AG04450 (cell line): ENCODE measurements at regions not wholly inside any gene's neighbourhood (a gene's known extent, or its start where the extent isn't known, plus 50 kb on each side); places are given as distances from the start of the nearest gene placed in this dataset.

Experiments
- CTCF ChIA-PET: fragments of 300-600, 350-600 bp; formaldehyde crosslinking; extraction: SDS; loops from one replicate; lab custom pipeline; 2022; ENCODE audit warnings: antibody characterized with exemption, inconsistent platforms; lab: Charles Lee
- POLR2A ChIA-PET: fragments of 350-600 bp; formaldehyde crosslinking; extraction: SDS; loops from one replicate; lab custom pipeline; 2021; ENCODE audit warnings: antibody characterized with exemption, inconsistent platforms; lab: Yijun Ruan, JAX
- DNase-seq: peaks from one replicate; pipeline ENCODE4 v3.0.0-alpha.2; 2011; ENCODE audit warnings: low read depth, low spot score
- H3K27ac ChIP-seq: one replicate; pipeline ENCODE4 v1.5.1; 2012; ENCODE audit warnings: low read depth, low read length, control low read depth
- H3K27me3 ChIP-seq: one replicate; pipeline ENCODE4 v1.6.0; 2012; ENCODE audit warnings: low read length; ENCODE audit not compliant: control insufficient read depth, insufficient read depth
- H3K4me3 ChIP-seq: 2 replicates; pipeline ENCODE4 v1.5.1; 2011; ENCODE audit warnings: mild to moderate bottlenecking, low read depth, low read length, control low read depth
- H3K9me3 ChIP-seq: 2 replicates; pipeline ENCODE4 v1.5.1; 2012; ENCODE audit warnings: low read length; ENCODE audit not compliant: control insufficient read depth, insufficient read depth
- TF ChIP-seq, protein P1 (sequence below): IDR thresholded peaks from 2 replicates; pipeline ENCODE4 v1.5.1; 2011; ENCODE audit warnings: low read depth, low read length, control low read depth, inconsistent platforms

DNA sequence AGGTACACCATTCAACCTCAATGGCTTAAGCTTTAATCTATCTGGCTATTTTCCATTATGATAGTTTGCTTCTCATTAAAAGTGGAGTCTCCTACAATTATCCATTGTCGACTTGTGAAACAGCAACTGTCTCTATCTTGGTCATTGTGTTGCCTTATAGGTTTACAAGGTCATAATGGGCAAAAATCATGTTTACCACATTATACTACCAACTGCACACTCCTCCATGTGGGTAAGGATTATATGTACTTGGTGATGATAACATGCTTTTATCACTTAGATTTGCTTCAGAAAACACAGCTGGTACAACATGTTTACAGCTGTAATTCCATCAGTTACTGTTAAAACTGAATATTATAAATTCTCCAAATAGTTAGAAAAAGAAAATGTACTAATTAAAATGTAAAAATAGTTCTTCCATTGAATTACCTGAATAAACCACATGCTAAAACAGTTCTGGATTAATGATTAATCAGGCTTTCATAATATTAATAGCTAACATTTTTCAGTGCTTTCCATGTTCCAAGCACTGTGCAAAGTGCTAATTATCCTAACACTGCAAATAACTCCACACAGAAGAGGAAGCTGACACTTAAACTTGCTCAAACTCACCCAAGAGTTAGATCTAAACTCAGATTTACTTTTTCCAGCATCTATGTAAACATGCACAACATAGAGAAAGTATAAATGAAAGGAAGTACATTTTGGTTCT lies 96.7 kb downstream of the OGFRL1 start:
- CTCF ChIA-PET, result interaction anchor here (0.9 to 5.6 kb wide), 15 partner anchors 9 to 693 kb away, joined by 3 to 116 read pairs (median 3); no protein-coding TSS in a partner anchor
- Histone ChIP-seq H3K9me3 (no peaks in the 10 kb centered on the region), H3K4me3 (no peak overlapping the region), H3K27ac (no peak overlapping the region), H3K27me3 (no peaks in the 10 kb centered on the region)
- no peak for DNase-seq
- TF ChIP-seq, protein P1, sequence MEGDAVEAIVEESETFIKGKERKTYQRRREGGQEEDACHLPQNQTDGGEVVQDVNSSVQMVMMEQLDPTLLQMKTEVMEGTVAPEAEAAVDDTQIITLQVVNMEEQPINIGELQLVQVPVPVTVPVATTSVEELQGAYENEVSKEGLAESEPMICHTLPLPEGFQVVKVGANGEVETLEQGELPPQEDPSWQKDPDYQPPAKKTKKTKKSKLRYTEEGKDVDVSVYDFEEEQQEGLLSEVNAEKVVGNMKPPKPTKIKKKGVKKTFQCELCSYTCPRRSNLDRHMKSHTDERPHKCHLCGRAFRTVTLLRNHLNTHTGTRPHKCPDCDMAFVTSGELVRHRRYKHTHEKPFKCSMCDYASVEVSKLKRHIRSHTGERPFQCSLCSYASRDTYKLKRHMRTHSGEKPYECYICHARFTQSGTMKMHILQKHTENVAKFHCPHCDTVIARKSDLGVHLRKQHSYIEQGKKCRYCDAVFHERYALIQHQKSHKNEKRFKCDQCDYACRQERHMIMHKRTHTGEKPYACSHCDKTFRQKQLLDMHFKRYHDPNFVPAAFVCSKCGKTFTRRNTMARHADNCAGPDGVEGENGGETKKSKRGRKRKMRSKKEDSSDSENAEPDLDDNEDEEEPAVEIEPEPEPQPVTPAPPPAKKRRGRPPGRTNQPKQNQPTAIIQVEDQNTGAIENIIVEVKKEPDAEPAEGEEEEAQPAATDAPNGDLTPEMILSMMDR, result no peak
- POLR2A ChIA-PET, result no interaction called here

DNA sequence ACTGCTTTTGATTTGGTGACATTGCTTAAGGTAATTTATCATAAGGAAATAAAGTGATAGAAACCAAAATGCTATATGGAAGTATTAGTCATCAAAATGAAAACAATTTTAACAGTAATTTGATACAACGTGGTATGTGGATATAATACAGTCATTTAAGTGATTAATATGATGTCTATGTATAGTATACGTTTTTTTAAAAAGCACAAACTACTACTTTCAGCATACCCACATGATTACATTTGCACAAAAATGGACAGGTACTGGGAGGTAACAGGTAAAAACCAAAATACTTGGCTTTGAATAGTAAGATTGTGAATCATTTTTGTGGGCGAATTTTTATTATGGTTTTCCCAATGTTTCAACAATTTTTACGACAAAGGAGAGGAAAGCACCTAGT lies 97.6 kb downstream of the OGFRL1 start:
- ChIA-PET CTCF (interaction anchor here (0.9 to 5.6 kb wide), 6 partner anchors 10 to 196 kb away, joined by 3 to 116 read pairs (median 4); no protein-coding TSS in a partner anchor), POLR2A (no interaction called here)
- Histone ChIP-seq H3K9me3 (no peaks in the 10 kb centered on the region), H3K4me3 (no peak overlapping the region), H3K27ac (no peak overlapping the region), H3K27me3 (no peaks in the 10 kb centered on the region)
- TF ChIP-seq, protein P1, result no peak
- DNase-seq, result no peak

DNA sequence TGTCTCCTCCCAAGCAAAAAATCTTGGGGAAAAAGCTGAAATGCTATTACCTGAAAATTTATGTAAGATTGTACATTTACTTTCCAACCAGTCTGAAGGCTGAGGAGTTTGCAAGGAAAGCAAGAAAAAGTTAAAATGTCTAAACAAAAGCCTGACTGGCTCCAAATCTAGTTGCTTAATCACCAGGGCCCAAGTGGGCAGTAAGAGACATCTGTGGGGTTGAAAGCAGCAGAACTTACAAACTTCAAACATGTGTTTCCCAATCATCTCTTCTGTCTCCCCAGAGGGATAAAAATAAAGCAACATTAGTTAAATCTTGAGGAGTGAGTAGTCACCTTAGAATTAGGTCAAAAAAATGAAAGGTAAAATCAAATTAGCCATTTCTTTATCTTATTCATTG lies 98.6 kb downstream of the OGFRL1 start:
- POLR2A ChIA-PET, result no interaction called here
- TF ChIP-seq, protein P1, result no peak
- no peaks in the 10 kb centered on the region for H3K9me3 ChIP-seq
- H3K4me3 ChIP-seq, result no peak overlapping the region
- CTCF ChIA-PET, result interaction anchor here (2.1 to 5.6 kb wide), 2 partner anchors 121 to 197 kb away, joined by 6 to 116 read pairs; no protein-coding TSS in a partner anchor
- DNase-seq, result peak; percentile 44
- H3K27ac ChIP-seq, result no peak overlapping the region
- no peaks in the 10 kb centered on the region for H3K27me3 ChIP-seq

DNA sequence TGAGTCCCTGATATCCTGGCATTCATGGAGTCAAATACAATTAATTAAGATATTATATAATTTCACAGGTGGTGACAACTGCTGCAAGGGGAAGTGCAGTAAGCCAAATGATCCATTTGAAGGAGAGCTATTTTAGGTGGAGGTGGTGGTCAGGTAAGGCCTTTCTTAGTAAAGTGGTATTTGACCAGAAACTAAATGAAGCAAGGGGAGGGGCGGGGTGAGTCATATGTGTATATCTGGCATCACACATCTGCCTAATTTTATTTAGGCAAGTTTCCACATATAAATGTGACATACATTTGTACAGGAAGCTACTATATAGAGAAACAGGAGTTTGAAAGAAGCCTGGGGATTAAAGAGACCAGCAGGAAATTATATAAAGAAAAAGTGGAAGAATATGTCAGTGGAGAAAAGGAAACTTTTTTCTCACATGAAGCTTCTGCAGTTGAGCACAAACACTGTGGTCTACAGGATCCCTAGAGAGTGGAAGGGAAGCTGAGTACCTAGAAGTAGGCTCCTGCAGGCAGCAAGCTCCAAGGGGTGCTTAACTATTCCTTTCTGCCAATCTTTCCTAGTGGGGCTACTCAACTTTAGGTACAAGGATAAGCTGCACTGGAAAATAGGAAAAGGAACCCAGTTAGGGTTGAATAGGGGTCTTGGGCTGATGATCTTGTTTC lies 99.6 kb downstream of the OGFRL1 start:
- Histone ChIP-seq H3K27me3 (no peaks in the 10 kb centered on the region), H3K4me3 (no peak overlapping the region), H3K27ac (no peak overlapping the region), H3K9me3 (no peaks in the 10 kb centered on the region)
- ChIA-PET POLR2A (interaction anchor here (0.6 to 0.8 kb wide), 2 partner anchors 81 to 151 kb away, joined by 3 read pairs; no protein-coding TSS in a partner anchor), CTCF (interaction anchor here (0.7 to 2.1 kb wide), 6 partner anchors 15 to 198 kb away, joined by 3 to 7 read pairs (median 4); no protein-coding TSS in a partner anchor)
- TF ChIP-seq, protein P1, result no peak
- no peak for DNase-seq
